ENCODE measurements at regions not wholly inside any gene's neighbourhood (a gene's known extent, or its start where the extent isn't known, plus 50 kb on each side); places are given as distances from the start of the nearest gene placed in this dataset.
"Not testable (repeated sequence)": the region's sequence is repeated elsewhere in the genome, so short reads cannot be mapped to it uniquely, and the experiment has no call there.

- DNase-seq (ENCODE audit: low spot score in 2 of 2); in situ Hi-C loops (cut with MboI; ENCODE audit: low sequenced_read_pairs); H3K4me1 ChIP-seq; H3K36me3 ChIP-seq (replicated peaks); H3K9me3 ChIP-seq; H3K27me3 ChIP-seq (ENCODE audit: low read depth); H3K4me3 ChIP-seq: not testable (repeated sequence)
Measured at GRCh38 chr7:9919-10318, 182.5 kb upstream of the FAM20C start.

- H3K27me3 ChIP-seq (ENCODE audit: low read depth); DNase-seq (ENCODE audit: low spot score in 2 of 2); H3K4me3 ChIP-seq; H3K4me1 ChIP-seq; in situ Hi-C loops (cut with MboI; ENCODE audit: low sequenced_read_pairs); H3K36me3 ChIP-seq (replicated peaks); H3K9me3 ChIP-seq: not testable (repeated sequence)
Measured at GRCh38 chr7:32565-33280, 159.6 kb upstream of the FAM20C start.

- H3K4me3 ChIP-seq; DNase-seq (ENCODE audit: low spot score in 2 of 2); H3K4me1 ChIP-seq; H3K36me3 ChIP-seq (replicated peaks); in situ Hi-C loops (cut with MboI; ENCODE audit: low sequenced_read_pairs); H3K9me3 ChIP-seq; H3K27me3 ChIP-seq (ENCODE audit: low read depth): not testable (repeated sequence)
Measured at GRCh38 chr7:35121-35541, 157.2 kb upstream of the FAM20C start.

- H3K4me3 ChIP-seq; H3K36me3 ChIP-seq (replicated peaks); DNase-seq (ENCODE audit: low spot score in 2 of 2); H3K27me3 ChIP-seq (ENCODE audit: low read depth); H3K9me3 ChIP-seq; in situ Hi-C loops (cut with MboI; ENCODE audit: low sequenced_read_pairs); H3K4me1 ChIP-seq: not testable (repeated sequence)
Measured at GRCh38 chr7:36539-36938, 155.8 kb upstream of the FAM20C start.

GRCh38 chr7:37656-38055 is 154.7 kb upstream of the FAM20C start:
- H3K27me3 ChIP-seq (ENCODE audit: low read depth); in situ Hi-C loops (cut with MboI; ENCODE audit: low sequenced_read_pairs); H3K36me3 ChIP-seq (replicated peaks); H3K4me3 ChIP-seq; H3K9me3 ChIP-seq; H3K4me1 ChIP-seq; DNase-seq (ENCODE audit: low spot score in 2 of 2): not testable (repeated sequence)

GRCh38 chr7:38444-38843 is 153.9 kb upstream of the FAM20C start:
- H3K36me3 ChIP-seq (replicated peaks); H3K4me1 ChIP-seq; H3K9me3 ChIP-seq; H3K4me3 ChIP-seq; in situ Hi-C loops (cut with MboI; ENCODE audit: low sequenced_read_pairs); H3K27me3 ChIP-seq (ENCODE audit: low read depth); DNase-seq (ENCODE audit: low spot score in 2 of 2): not testable (repeated sequence)

- DNase-seq (ENCODE audit: low spot score in 2 of 2); H3K9me3 ChIP-seq; in situ Hi-C loops (cut with MboI; ENCODE audit: low sequenced_read_pairs); H3K36me3 ChIP-seq (replicated peaks); H3K4me1 ChIP-seq; H3K27me3 ChIP-seq (ENCODE audit: low read depth); H3K4me3 ChIP-seq: not testable (repeated sequence)
Measured at GRCh38 chr7:39984-40740, 152.2 kb upstream of the FAM20C start.

GRCh38 chr7:40799-41750 is 151.3 kb upstream of the FAM20C start:
- H3K36me3 ChIP-seq (replicated peaks): no peaks in the 10 kb centered on the region
- H3K4me3 ChIP-seq: no peak overlapping the region
- H3K4me1 ChIP-seq: no peaks in the 10 kb centered on the region
- in situ Hi-C loops (cut with MboI; ENCODE audit: low sequenced_read_pairs): no loop called here
- no peaks in the 10 kb centered on the region for H3K27me3 ChIP-seq (ENCODE audit: low read depth)
- no peaks in the 10 kb centered on the region for H3K9me3 ChIP-seq
- no peak for DNase-seq (ENCODE audit: low spot score in 2 of 2)

GRCh38 chr7:41917-42565 is 150.3 kb upstream of the FAM20C start:
- in situ Hi-C loops (cut with MboI; ENCODE audit: low sequenced_read_pairs): no loop called here
- DNase-seq (ENCODE audit: low spot score in 2 of 2): no peak
- no peaks in the 10 kb centered on the region for H3K27me3 ChIP-seq (ENCODE audit: low read depth)
- H3K36me3 ChIP-seq (replicated peaks): no peaks in the 10 kb centered on the region
- H3K9me3 ChIP-seq: no peaks in the 10 kb centered on the region
- H3K4me3 ChIP-seq: no peak overlapping the region
- H3K4me1 ChIP-seq: no peaks in the 10 kb centered on the region

GRCh38 chr7:43791-44540 is 148.4 kb upstream of the FAM20C start:
- no peak for DNase-seq (ENCODE audit: low spot score in 2 of 2)
- Histone ChIP-seq H3K9me3 (no peaks in the 10 kb centered on the region), H3K36me3 (replicated peaks) (no peaks in the 10 kb centered on the region), H3K4me1 (no peaks in the 10 kb centered on the region), H3K4me3 (no peak overlapping the region), H3K27me3 (ENCODE audit: low read depth) (no peaks in the 10 kb centered on the region)
- in situ Hi-C loops (cut with MboI; ENCODE audit: low sequenced_read_pairs): no loop called here

GRCh38 chr7:44541-44896 is 147.9 kb upstream of the FAM20C start:
- Histone ChIP-seq H3K4me1 (no peaks in the 10 kb centered on the region), H3K36me3 (replicated peaks) (no peaks in the 10 kb centered on the region), H3K27me3 (ENCODE audit: low read depth) (no peaks in the 10 kb centered on the region), H3K4me3 (no peak overlapping the region), H3K9me3 (no peaks in the 10 kb centered on the region)
- in situ Hi-C loops (cut with MboI; ENCODE audit: low sequenced_read_pairs): no loop called here
- DNase-seq (ENCODE audit: low spot score in 2 of 2): no peak

GRCh38 chr7:45106-46090 is 147.0 kb upstream of the FAM20C start:
- Histone ChIP-seq H3K36me3 (replicated peaks) (no peaks in the 10 kb centered on the region), H3K4me1 (no peaks in the 10 kb centered on the region), H3K4me3 (no peak overlapping the region), H3K9me3 (no peaks in the 10 kb centered on the region), H3K27me3 (ENCODE audit: low read depth) (no peaks in the 10 kb centered on the region)
- no peak for DNase-seq (ENCODE audit: low spot score in 2 of 2)
- in situ Hi-C loops (cut with MboI; ENCODE audit: low sequenced_read_pairs): no loop called here

Measured in HAP-1 (cell line).